ENCODE measurements at regions not wholly inside any gene's neighbourhood (a gene's known extent, or its start where the extent isn't known, plus 50 kb on each side); places are given as distances from the start of the nearest gene placed in this dataset.

DNA sequence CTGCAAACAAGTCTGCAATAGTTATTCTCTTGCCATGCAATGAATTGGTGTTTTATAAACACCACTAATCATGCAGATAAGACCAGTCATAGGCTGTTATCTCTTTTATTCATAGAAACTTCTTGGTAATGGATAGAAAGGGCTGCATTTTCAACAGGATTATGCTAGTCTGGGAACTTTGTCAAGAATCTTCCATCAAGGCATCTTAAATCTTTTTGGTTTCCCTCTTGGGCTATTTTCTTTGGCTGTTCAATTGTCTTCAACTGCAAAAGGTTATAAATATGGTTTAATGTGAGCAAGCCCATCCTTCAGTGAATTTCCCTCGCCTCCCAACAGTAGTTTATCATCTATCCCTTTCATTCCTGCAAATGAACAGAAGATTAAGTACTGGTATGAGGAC lies 59.0 kb upstream of the MINAR1 start:
- no peak for TF ChIP-seq CTCF (IDR thresholded peaks at IDR 0.05; ENCODE audit: insufficient read depth, missing control alignments)
- FAIRE-seq, result no peak
- DNase-seq (ENCODE audit: insufficient read length, low spot score), result no peak

DNA sequence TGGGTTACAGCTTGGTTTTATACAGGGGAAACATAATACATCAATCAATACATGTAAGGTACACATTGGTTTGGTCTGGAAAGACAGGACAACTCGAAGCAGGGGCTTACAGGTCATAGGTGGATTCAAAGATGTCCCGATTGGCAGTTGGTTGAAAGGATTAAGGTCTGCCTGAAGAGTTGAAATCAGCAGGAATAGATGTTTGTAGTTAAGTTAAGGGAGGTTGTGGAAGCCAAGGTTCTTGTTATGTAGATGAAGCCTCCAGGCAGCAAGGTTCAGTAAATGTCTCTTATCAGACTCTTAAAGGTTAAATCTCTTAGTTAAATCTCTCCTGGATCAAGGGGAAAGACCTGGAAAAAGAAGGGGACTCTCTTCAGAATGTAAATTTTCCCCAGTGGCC lies 58.4 kb upstream of the MINAR1 start:
- TF ChIP-seq CTCF (IDR thresholded peaks at IDR 0.05; ENCODE audit: insufficient read depth, missing control alignments), result no peak
- DNase-seq (ENCODE audit: insufficient read length, low spot score) (no peak), FAIRE-seq (no peak)

DNA sequence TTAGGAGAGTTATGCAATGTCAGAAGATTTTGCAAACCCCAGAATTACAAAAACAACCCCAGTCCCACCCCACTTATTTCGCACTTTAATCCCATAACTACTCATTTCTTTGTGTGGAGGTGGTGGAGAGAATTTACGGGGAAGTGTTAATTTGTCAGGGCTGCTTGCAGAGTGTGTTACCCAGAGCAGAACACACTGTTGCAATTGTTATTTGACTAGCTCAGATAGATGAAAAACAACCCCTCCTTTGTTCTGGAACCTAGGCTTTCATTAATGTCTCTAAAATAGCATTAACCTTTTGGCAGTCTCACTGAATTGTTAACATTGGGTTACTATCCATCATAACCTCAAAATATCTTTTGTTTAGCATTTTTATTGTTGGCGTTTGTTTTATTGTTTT lies 55.8 kb upstream of the MINAR1 start:
- DNase-seq (ENCODE audit: insufficient read length, low spot score) (no peak), FAIRE-seq (no peak)
- no peak for TF ChIP-seq CTCF (IDR thresholded peaks at IDR 0.05; ENCODE audit: insufficient read depth, missing control alignments)

- TF ChIP-seq CTCF (IDR thresholded peaks at IDR 0.05; ENCODE audit: insufficient read depth, missing control alignments), result no peak
- FAIRE-seq, result no peak
- DNase-seq (ENCODE audit: insufficient read length, low spot score), result no peak
Observed at GRCh38 chr15:79378394-79379109, 53.6 kb upstream of the MINAR1 start.

GRCh38 chr15:79380755-79381497 lies 51.2 kb upstream of the MINAR1 start:
- peak; percentile 95 for TF ChIP-seq CTCF (IDR thresholded peaks at IDR 0.05; ENCODE audit: insufficient read depth, missing control alignments)
- FAIRE-seq (peak; percentile 46), DNase-seq (ENCODE audit: insufficient read length, low spot score) (no peak)

DNA sequence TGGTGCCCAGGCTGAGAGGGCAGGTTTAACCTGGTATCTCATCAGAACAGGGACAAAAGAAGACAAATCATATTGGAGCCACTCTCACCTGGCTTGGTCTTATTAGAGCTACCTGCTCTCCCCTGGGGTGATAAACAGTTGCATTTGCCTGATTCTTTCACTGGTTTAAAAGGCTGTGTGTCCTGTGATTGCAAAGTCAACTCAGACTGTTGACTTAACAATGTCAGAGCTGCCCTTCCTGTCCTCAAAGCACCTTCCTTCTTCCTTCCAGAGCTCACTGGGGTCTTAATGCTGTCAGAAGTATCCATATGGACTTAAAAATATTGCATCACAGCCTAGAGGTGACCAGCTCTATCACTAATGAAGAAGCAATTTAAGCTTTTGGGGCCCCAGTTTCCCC lies 50.5 kb upstream of the MINAR1 start:
- TF ChIP-seq CTCF (IDR thresholded peaks at IDR 0.05; ENCODE audit: insufficient read depth, missing control alignments), result no peak
- no peak for DNase-seq (ENCODE audit: insufficient read length, low spot score)
- no peak for FAIRE-seq

Measured in D721Med (cell line).